ENCODE measurements at regions not wholly inside any gene's neighbourhood (a gene's known extent, or its start where the extent isn't known, plus 50 kb on each side); places are given as distances from the start of the nearest gene placed in this dataset.

GRCh38 chr18:56083523-56084287 lies 495.7 kb upstream of the TCF4 start:
- no peak for DNase-seq (ENCODE audit: low read depth in 2 of 2)

GRCh38 chr18:56083097-56083521 lies 495.1 kb upstream of the TCF4 start:
- no peak for DNase-seq (ENCODE audit: low read depth in 2 of 2)

GRCh38 chr18:56076723-56077122 lies 488.7 kb upstream of the TCF4 start:
- DNase-seq (ENCODE audit: low read depth in 2 of 2): no peak

GRCh38 chr18:56068701-56069100 lies 480.7 kb upstream of the TCF4 start:
- DNase-seq (ENCODE audit: low read depth in 2 of 2): no peak

GRCh38 chr18:56067969-56068671 lies 480.1 kb upstream of the TCF4 start:
- no peak for DNase-seq (ENCODE audit: low read depth in 2 of 2)

- DNase-seq (ENCODE audit: low read depth in 2 of 2): no peak
These were observed 479.4 kb upstream of the TCF4 start for GRCh38 chr18:56067214-56067894.

- no peak for DNase-seq (ENCODE audit: low read depth in 2 of 2)
These were observed 478.7 kb upstream of the TCF4 start for GRCh38 chr18:56066524-56067213.

GRCh38 chr18:56065086-56065485 lies 477.1 kb upstream of the TCF4 start:
- no peak for DNase-seq (ENCODE audit: low read depth in 2 of 2)

- DNase-seq (ENCODE audit: low read depth in 2 of 2): no peak
These were observed 474.9 kb upstream of the TCF4 start for GRCh38 chr18:56062931-56063330.

- DNase-seq (ENCODE audit: low read depth in 2 of 2): no peak
These were observed 473.1 kb upstream of the TCF4 start for GRCh38 chr18:56060967-56061541.

- DNase-seq (ENCODE audit: low read depth in 2 of 2): no peak
These were observed 464.2 kb upstream of the TCF4 start for GRCh38 chr18:56052202-56052601.

GRCh38 chr18:56044239-56044638 lies 456.2 kb upstream of the TCF4 start:
- no peak for DNase-seq (ENCODE audit: low read depth in 2 of 2)

- no peak for DNase-seq (ENCODE audit: low read depth in 2 of 2)
These were observed 455.7 kb upstream of the TCF4 start for GRCh38 chr18:56043641-56044061.

GRCh38 chr18:56042915-56043536 lies 455.0 kb upstream of the TCF4 start:
- DNase-seq (ENCODE audit: low read depth in 2 of 2): no peak

GRCh38 chr18:56038171-56039030 lies 450.4 kb upstream of the TCF4 start:
- no peak for DNase-seq (ENCODE audit: low read depth in 2 of 2)

GRCh38 chr18:56036741-56037140 lies 448.7 kb upstream of the TCF4 start:
- no peak for DNase-seq (ENCODE audit: low read depth in 2 of 2)

- no peak for DNase-seq (ENCODE audit: low read depth in 2 of 2)
These were observed 447.6 kb upstream of the TCF4 start for GRCh38 chr18:56035546-56035945.

- no peak for DNase-seq (ENCODE audit: low read depth in 2 of 2)
These were observed 447.0 kb upstream of the TCF4 start for GRCh38 chr18:56034949-56035348.

- no peak for DNase-seq (ENCODE audit: low read depth in 2 of 2)
These were observed 442.1 kb upstream of the TCF4 start for GRCh38 chr18:56030060-56030459.

- no peak for DNase-seq (ENCODE audit: low read depth in 2 of 2)
These were observed 440.5 kb upstream of the TCF4 start for GRCh38 chr18:56028514-56028913.

Measured in stimulated activated CD8-positive, alpha-beta memory T cell treated with anti-CD3 and anti-CD28 coated beads, Interleukin-15, amount 100 ng/mL, for 48 hours (primary cell).